ENCODE measurements at regions not wholly inside any gene's neighbourhood (a gene's known extent, or its start where the extent isn't known, plus 50 kb on each side); places are given as distances from the start of the nearest gene placed in this dataset.

DNA sequence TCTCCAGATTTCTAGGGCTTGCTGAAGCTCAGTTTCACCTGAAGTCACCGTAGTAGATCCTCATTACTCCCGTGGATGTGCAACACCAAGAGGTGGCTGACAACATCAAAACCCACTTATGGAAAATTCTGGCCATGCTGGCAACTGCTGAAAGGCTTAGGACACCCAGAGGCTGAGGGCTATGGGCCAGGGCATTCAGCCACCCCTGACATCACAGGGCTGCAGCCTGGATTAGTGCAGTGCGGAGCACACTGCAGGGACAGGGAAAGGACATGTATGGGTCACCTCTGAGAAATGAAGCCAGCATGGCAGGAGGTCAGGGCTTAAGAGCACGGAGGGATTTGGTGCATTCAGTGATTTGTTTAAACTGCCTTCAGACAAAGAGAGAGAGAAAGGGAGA, 300.6 kb downstream of the TDRD15 start:
- no peak for TF ChIP-seq POLR2AphosphoS5 (IDR thresholded peaks at IDR 0.05)
- no peak for TF ChIP-seq CTCF (IDR thresholded peaks at IDR 0.05)
